ENCODE measurements at regions not wholly inside any gene's neighbourhood (a gene's known extent, or its start where the extent isn't known, plus 50 kb on each side); places are given as distances from the start of the nearest gene placed in this dataset.

- no peak for DNase-seq
Observed at GRCh38 chr11:80163441-80163840, 722.6 kb upstream of the TENM4 start.

GRCh38 chr11:80163011-80163410 is 722.2 kb upstream of the TENM4 start:
- DNase-seq = no peak

GRCh38 chr11:80162387-80162786 is 721.6 kb upstream of the TENM4 start:
- no peak for DNase-seq

GRCh38 chr11:80157447-80157846 is 716.6 kb upstream of the TENM4 start:
- DNase-seq = no peak

GRCh38 chr11:80156062-80156461 is 715.2 kb upstream of the TENM4 start:
- DNase-seq = no peak

- DNase-seq = peak; percentile 13
Observed at GRCh38 chr11:80155412-80156017, 714.7 kb upstream of the TENM4 start.

- DNase-seq = no peak
Observed at GRCh38 chr11:80146232-80146631, 705.4 kb upstream of the TENM4 start.

GRCh38 chr11:80144897-80145594 is 704.2 kb upstream of the TENM4 start:
- DNase-seq = no peak

- no peak for DNase-seq
Observed at GRCh38 chr11:80136991-80137390, 696.2 kb upstream of the TENM4 start.

GRCh38 chr11:80129396-80129795 is 688.6 kb upstream of the TENM4 start:
- no peak for DNase-seq

- no peak for DNase-seq
Observed at GRCh38 chr11:80122211-80122610, 681.4 kb upstream of the TENM4 start.

GRCh38 chr11:80118073-80118472 is 677.2 kb upstream of the TENM4 start:
- DNase-seq = no peak

GRCh38 chr11:80116796-80117195 is 676.0 kb upstream of the TENM4 start:
- no peak for DNase-seq

- DNase-seq = no peak
Observed at GRCh38 chr11:80109652-80110051, 668.8 kb upstream of the TENM4 start.

GRCh38 chr11:80109031-80109430 is 668.2 kb upstream of the TENM4 start:
- DNase-seq = no peak

- no peak for DNase-seq
Observed at GRCh38 chr11:80107415-80107814, 666.6 kb upstream of the TENM4 start.

GRCh38 chr11:80104191-80104590 is 663.4 kb upstream of the TENM4 start:
- no peak for DNase-seq

- no peak for DNase-seq
Observed at GRCh38 chr11:80103142-80103859, 662.5 kb upstream of the TENM4 start.

GRCh38 chr11:80097146-80097545 is 656.3 kb upstream of the TENM4 start:
- DNase-seq = no peak

- DNase-seq = no peak
Observed at GRCh38 chr11:80096736-80097135, 655.9 kb upstream of the TENM4 start.

- DNase-seq = no peak
Observed at GRCh38 chr11:80086496-80087055, 645.7 kb upstream of the TENM4 start.

GRCh38 chr11:80085563-80085962 is 644.7 kb upstream of the TENM4 start:
- no peak for DNase-seq

- no peak for DNase-seq
Observed at GRCh38 chr11:80084608-80085007, 643.8 kb upstream of the TENM4 start.

- no peak for DNase-seq
Observed at GRCh38 chr11:80083531-80083951, 642.7 kb upstream of the TENM4 start.

All from inflammatory macrophage treated with lipopolysaccharide for 4 hours (primary cell).